Activated CD4-positive, alpha-beta memory T cell treated with anti-CD3 and anti-CD28 coated beads for 36 hours (primary cell): ENCODE measurements at regions not wholly inside any gene's neighbourhood (a gene's known extent, or its start where the extent isn't known, plus 50 kb on each side); places are given as distances from the start of the nearest gene placed in this dataset.

Experiments
- CTCF ChIA-PET: fragments of 350-600 bp; sonication (Branson Sonifier 250); formaldehyde crosslinking; loops from one replicate; lab custom pipeline; 2021; ENCODE audit warnings: antibody characterized with exemption, inconsistent platforms; lab: Charles Lee
- POLR2A ChIA-PET: fragments of 350-600 bp; sonication (Branson Sonifier 250); formaldehyde crosslinking; loops from one replicate; lab custom pipeline; 2021; ENCODE audit warnings: antibody characterized with exemption; lab: Charles Lee
- DNase-seq: peaks from one replicate; pipeline ENCODE4 v3.0.0-alpha.2; 2020
- H3K27ac Mint-ChIP-seq: one replicate; pipeline ENCODE4 v1.8.0; 2021; ENCODE audit warnings: mixed read lengths
- H3K27me3 Mint-ChIP-seq: one replicate; pipeline ENCODE4 v1.8.0; 2021; ENCODE audit warnings: mixed read lengths
- H3K36me3 Mint-ChIP-seq: one replicate; pipeline ENCODE4 v1.8.0; 2021; ENCODE audit warnings: mixed read lengths
- H3K4me1 Mint-ChIP-seq: one replicate; pipeline ENCODE4 v1.8.0; 2021; ENCODE audit warnings: low read depth, mixed read lengths
- H3K4me3 Mint-ChIP-seq: one replicate; pipeline ENCODE4 v1.8.0; 2021; ENCODE audit warnings: mild to moderate bottlenecking, mixed read lengths
- H3K9me3 Mint-ChIP-seq: one replicate; pipeline ENCODE4 v1.8.0; 2021; ENCODE audit warnings: mixed read lengths
- intact Hi-C: fragments of 100-400 bp; cut with micrococcal nuclease; formaldehyde crosslinking; loops from one replicate; pipeline ENCODE4 v1.15.1; 2023

DNA sequence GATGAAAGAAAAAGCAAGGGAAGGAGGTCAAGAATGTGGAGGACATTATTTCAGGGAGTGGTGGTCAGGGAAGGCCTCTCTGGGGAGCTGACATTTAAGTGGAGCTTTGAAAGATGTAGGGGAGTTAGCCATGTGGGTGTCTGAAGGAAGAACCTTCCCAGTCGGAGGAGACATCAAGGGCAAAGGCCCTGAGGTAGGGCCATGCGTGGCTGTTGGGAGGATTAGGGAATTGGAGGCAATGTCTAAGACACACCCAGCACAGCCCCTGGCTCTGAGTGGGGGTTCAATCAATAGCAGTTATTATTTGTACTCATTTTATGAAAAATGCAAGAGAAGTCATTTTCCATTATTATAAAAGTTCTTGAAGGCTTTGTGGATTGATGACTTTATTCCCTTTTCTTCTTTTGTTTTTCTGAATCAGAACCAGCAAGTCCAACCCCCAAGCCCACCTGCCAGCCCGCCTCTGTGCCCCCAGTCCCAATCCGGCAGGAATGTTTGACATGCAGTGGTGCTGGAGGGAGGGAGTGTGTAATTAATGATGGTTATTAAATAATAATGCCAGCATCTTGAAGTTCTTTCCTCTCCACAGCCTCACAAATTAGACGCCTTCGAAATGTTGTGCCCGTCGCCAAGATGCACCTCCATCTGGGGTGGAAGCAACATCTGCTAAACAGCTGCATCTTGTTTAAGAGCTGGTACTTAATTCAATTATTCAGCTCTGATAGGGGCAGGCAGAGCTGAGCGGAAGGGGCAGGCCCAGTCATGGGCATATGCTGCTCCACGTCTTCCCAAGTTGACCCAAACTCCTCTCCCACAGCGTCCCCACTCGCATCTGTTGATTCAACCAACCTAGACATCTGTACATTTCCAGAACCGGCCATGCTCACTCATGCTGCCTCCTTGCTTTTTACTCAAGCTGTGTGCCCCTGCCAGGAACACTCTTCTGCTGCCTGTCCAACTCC lies 81.3 kb upstream of the SIRPA start:
- ChIA-PET POLR2A (no interaction called here), CTCF (no interaction called here)
- no peak overlapping the region for H3K4me3 Mint-ChIP-seq
- peaks cover 9% of the 10 kb centered on the region for H3K4me1 Mint-ChIP-seq
- intact Hi-C loops: no loop called here
- H3K36me3 Mint-ChIP-seq: no peaks in the 10 kb centered on the region
- DNase-seq: no peak
- no peaks in the 10 kb centered on the region for H3K9me3 Mint-ChIP-seq
- H3K27me3 Mint-ChIP-seq: peaks cover 35% of the 10 kb centered on the region
- H3K27ac Mint-ChIP-seq: no peak overlapping the region

GRCh38 chr20:1813101-1813529 lies 82.1 kb upstream of the SIRPA start:
- peaks cover 9% of the 10 kb centered on the region for H3K4me1 Mint-ChIP-seq
- H3K27me3 Mint-ChIP-seq: peaks cover 32% of the 10 kb centered on the region
- H3K9me3 Mint-ChIP-seq: no peaks in the 10 kb centered on the region

DNA sequence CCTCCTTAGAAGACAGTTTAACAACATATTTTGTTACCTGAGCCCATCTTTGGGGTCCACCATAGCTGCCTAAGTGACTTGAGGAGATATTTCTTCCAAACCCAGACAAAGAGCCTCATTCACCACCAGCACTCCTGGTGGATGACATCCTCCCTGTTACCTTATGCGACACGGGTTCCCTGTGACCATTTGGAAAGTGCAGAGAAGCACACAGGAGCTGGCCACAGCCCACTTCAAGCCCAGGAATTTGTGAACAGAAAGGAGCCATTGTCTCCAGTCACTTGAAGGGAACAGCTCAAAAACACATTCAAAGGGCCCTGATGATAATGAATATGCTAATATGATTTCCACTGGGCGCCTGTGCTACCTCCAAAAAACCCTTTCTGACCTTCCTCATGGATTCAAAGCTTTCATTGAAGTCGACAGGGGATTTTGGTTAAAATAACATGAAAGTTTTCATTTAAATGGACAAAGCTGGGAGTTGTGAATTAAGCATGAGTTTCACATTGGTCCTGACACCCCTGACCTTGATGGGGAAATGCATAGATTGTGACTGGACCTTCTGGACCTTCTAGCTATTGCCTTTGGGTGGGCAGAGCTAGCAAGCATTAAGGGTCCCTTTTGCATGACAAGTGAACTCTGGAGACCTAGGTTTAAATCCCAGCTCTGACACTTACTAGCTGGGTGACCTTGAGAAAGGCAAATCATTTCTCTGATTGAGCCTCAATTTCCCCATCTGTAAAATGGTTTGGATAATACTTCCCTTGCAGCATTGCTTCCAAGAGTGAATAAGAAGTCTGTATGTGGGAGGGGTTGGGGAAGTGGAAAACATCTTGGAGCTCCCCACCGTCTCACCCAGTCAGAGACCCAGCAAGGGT lies 83.3 kb upstream of the SIRPA start:
- Mint-ChIP-seq H3K4me3 (no peak overlapping the region), H3K9me3 (no peaks in the 10 kb centered on the region), H3K36me3 (no peaks in the 10 kb centered on the region), H3K27ac (no peak overlapping the region), H3K4me1 (peaks cover 6% of the 10 kb centered on the region), H3K27me3 (peaks cover 39% of the 10 kb centered on the region)
- DNase-seq: no peak
- intact Hi-C loops: no loop called here
- CTCF ChIA-PET: interaction anchor here (0.9 to 1.3 kb wide), 3 partner anchors 9 to 47 kb away, joined by 3 to 4 read pairs (median 3); no protein-coding TSS in a partner anchor
- POLR2A ChIA-PET: no interaction called here

More at GRCh38 chr20:1813101-1813529, 82.1 kb upstream of the SIRPA start:
- H3K27ac Mint-ChIP-seq: no peak overlapping the region
- H3K4me3 Mint-ChIP-seq: no peak overlapping the region
- CTCF ChIA-PET: interaction anchor here (0.9 kb wide), 1 partner anchor 10 kb away, joined by 3 read pairs; no protein-coding TSS in a partner anchor
- H3K36me3 Mint-ChIP-seq: no peaks in the 10 kb centered on the region
- intact Hi-C loops: no loop called here
- POLR2A ChIA-PET: no interaction called here
- DNase-seq: no peak

DNA sequence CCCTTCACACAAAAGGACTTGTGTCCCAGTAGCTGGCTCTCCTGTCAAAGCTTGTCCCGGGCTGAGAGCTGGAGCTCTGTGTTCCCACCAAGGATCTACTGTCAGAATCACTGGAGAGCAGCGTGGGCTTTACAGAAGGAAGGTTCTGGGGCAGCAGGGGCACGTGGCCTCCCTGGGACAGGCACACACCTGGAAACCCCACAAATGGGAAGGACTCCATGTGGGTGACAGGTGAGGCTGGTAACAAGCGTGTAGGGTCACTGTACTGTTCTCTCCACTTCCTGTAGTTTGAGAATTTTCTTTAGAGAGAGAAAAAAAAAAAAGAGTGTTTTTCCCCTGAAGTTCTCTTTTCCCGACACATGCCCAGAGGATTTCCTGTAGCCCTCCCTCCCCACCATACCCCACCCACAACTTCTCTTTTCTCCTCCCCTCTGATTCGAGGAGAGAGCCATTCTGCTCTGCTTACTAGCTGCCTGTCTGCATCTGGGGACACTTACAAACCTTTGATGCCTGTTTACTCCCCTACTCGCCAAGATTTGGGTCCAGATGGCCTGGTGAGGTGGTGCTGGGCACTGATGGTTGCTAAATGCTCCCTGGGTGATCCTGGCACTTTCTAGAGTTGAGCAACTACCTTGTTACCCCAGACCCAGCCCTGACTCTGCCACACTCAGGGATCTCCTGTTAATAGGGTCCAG lies 84.1 kb upstream of the SIRPA start:
- Mint-ChIP-seq H3K4me1 (peaks cover 3% of the 10 kb centered on the region), H3K36me3 (no peaks in the 10 kb centered on the region), H3K27ac (no peak overlapping the region), H3K9me3 (no peaks in the 10 kb centered on the region), H3K27me3 (peaks cover 36% of the 10 kb centered on the region), H3K4me3 (no peak overlapping the region)
- ChIA-PET POLR2A (no interaction called here), CTCF (interaction anchor here (1.1 to 1.3 kb wide), 2 partner anchors 34 to 47 kb away, joined by 3 to 4 read pairs; no protein-coding TSS in a partner anchor)
- intact Hi-C loops: no loop called here
- DNase-seq: no peak

- ChIA-PET CTCF (interaction anchor here (1.3 kb wide), 1 partner anchor 46 kb away, joined by 3 read pairs; no protein-coding TSS in a partner anchor), POLR2A (interaction anchor here (0.6 kb wide), 1 partner anchor 12 kb away, joined by 3 read pairs; no protein-coding TSS in a partner anchor)
- H3K9me3 Mint-ChIP-seq: no peaks in the 10 kb centered on the region
- H3K36me3 Mint-ChIP-seq: no peaks in the 10 kb centered on the region
- peaks cover 33% of the 10 kb centered on the region for H3K27me3 Mint-ChIP-seq
- intact Hi-C loops: no loop called here
- DNase-seq: no peak
- peaks cover 3% of the 10 kb centered on the region for H3K4me1 Mint-ChIP-seq
- no peak overlapping the region for H3K27ac Mint-ChIP-seq
- no peak overlapping the region for H3K4me3 Mint-ChIP-seq
Measured at GRCh38 chr20:1810572-1810925, 84.7 kb upstream of the SIRPA start.

GRCh38 chr20:1809611-1810510 lies 85.3 kb upstream of the SIRPA start:
- ChIA-PET POLR2A (interaction anchor here (0.6 kb wide), 1 partner anchor 11 kb away, joined by 3 read pairs; no protein-coding TSS in a partner anchor), CTCF (interaction anchor here (1.3 to 1.9 kb wide), 3 partner anchors 33 to 45 kb away, joined by 3 to 5 read pairs (median 5); no protein-coding TSS in a partner anchor)
- H3K36me3 Mint-ChIP-seq: no peaks in the 10 kb centered on the region
- no peaks in the 10 kb centered on the region for H3K9me3 Mint-ChIP-seq
- H3K4me3 Mint-ChIP-seq: no peak overlapping the region
- intact Hi-C loops: loop anchor here (10.0 kb wide), 1 partner anchor 85 kb away; the partner anchor contains the start of gene SIRPA
- H3K27me3 Mint-ChIP-seq: peaks cover 28% of the 10 kb centered on the region
- no peak overlapping the region for H3K27ac Mint-ChIP-seq
- H3K4me1 Mint-ChIP-seq: peaks cover 3% of the 10 kb centered on the region
- no peak for DNase-seq

- Mint-ChIP-seq H3K36me3 (no peaks in the 10 kb centered on the region), H3K9me3 (no peaks in the 10 kb centered on the region), H3K4me3 (no peak overlapping the region), H3K4me1 (peaks cover 3% of the 10 kb centered on the region), H3K27ac (no peak overlapping the region), H3K27me3 (peaks cover 29% of the 10 kb centered on the region)
- no peak for DNase-seq
- ChIA-PET POLR2A (no interaction called here), CTCF (interaction anchor here (1.8 to 1.9 kb wide), 2 partner anchors 32 to 44 kb away, joined by 5 read pairs; no protein-coding TSS in a partner anchor)
- intact Hi-C loops: loop anchor here (10.0 kb wide), 1 partner anchor 86 kb away; the partner anchor contains the start of gene SIRPA
Measured at GRCh38 chr20:1809131-1809572, 86.1 kb upstream of the SIRPA start.

GRCh38 chr20:1808101-1808500 lies 87.1 kb upstream of the SIRPA start:
- Mint-ChIP-seq H3K27me3 (peaks cover 29% of the 10 kb centered on the region), H3K4me1 (peaks cover 6% of the 10 kb centered on the region), H3K36me3 (no peaks in the 10 kb centered on the region), H3K9me3 (no peaks in the 10 kb centered on the region), H3K4me3 (no peak overlapping the region), H3K27ac (no peak overlapping the region)
- ChIA-PET CTCF (interaction anchor here (1.8 to 1.9 kb wide), 2 partner anchors 31 to 43 kb away, joined by 5 read pairs; no protein-coding TSS in a partner anchor), POLR2A (no interaction called here)
- DNase-seq: no peak
- intact Hi-C loops: loop anchor here (10.0 kb wide), 1 partner anchor 87 kb away; the partner anchor contains the start of gene SIRPA

GRCh38 chr20:1807394-1807793 lies 87.8 kb upstream of the SIRPA start:
- Mint-ChIP-seq H3K4me3 (no peak overlapping the region), H3K27me3 (peaks cover 35% of the 10 kb centered on the region), H3K36me3 (no peaks in the 10 kb centered on the region), H3K9me3 (no peaks in the 10 kb centered on the region), H3K4me1 (peaks cover 7% of the 10 kb centered on the region), H3K27ac (no peak overlapping the region)
- no peak for DNase-seq
- ChIA-PET CTCF (no interaction called here), POLR2A (no interaction called here)
- intact Hi-C loops: loop anchor here (10.0 kb wide), 1 partner anchor 87 kb away; the partner anchor contains the start of gene SIRPA

GRCh38 chr20:1806456-1806855 lies 88.8 kb upstream of the SIRPA start:
- H3K27ac Mint-ChIP-seq: no peak overlapping the region
- H3K4me3 Mint-ChIP-seq: no peak overlapping the region
- H3K36me3 Mint-ChIP-seq: no peaks in the 10 kb centered on the region
- H3K27me3 Mint-ChIP-seq: peaks cover 42% of the 10 kb centered on the region
- peaks cover 13% of the 10 kb centered on the region for H3K4me1 Mint-ChIP-seq
- CTCF ChIA-PET: no interaction called here
- intact Hi-C loops: loop anchor here (10.0 kb wide), 1 partner anchor 88 kb away; the partner anchor contains the start of gene SIRPA
- no peak for DNase-seq
- H3K9me3 Mint-ChIP-seq: no peaks in the 10 kb centered on the region
- POLR2A ChIA-PET: no interaction called here
